KMS-11 (cell line): ENCODE measurements at regions not wholly inside any gene's neighbourhood (a gene's known extent, or its start where the extent isn't known, plus 50 kb on each side); places are given as distances from the start of the nearest gene placed in this dataset.

Source experiments
- H2AFZ ChIP-seq: fragments of 200-600 bp; sonication (generic); 2 replicates; pipeline ENCODE4 v1.6.1; 2016; ENCODE audit warnings: antibody characterized with exemption, mixed run types, low read depth
- H3K27ac ChIP-seq: fragments of 200-600 bp; sonication (generic); 2 replicates; pipeline ENCODE4 v1.6.1; 2016; ENCODE audit warnings: mild to moderate bottlenecking, mixed run types
- H3K27me3 ChIP-seq: fragments of 200-600 bp; sonication (generic); 2 replicates; pipeline ENCODE4 v1.6.1; 2017; ENCODE audit warnings: mild to moderate bottlenecking, low read depth, mixed run types, moderate library complexity; ENCODE audit not compliant: insufficient read depth
- H3K36me3 ChIP-seq: fragments of 200-600 bp; sonication (generic); 2 replicates; pipeline ENCODE4 v1.6.1; 2017; ENCODE audit warnings: mild to moderate bottlenecking, mixed run types; ENCODE audit not compliant: insufficient read depth
- H3K4me1 ChIP-seq: fragments of 200-600 bp; sonication (generic); 2 replicates; pipeline ENCODE4 v1.6.1; 2016; ENCODE audit warnings: mild to moderate bottlenecking, low read depth, mixed run types; ENCODE audit not compliant: poor library complexity, severe bottlenecking
- H3K4me2 ChIP-seq: fragments of 200-600 bp; sonication (generic); 2 replicates; pipeline ENCODE4 v1.7.0; 2016; ENCODE audit warnings: mild to moderate bottlenecking, mixed run types
- H3K4me3 ChIP-seq: fragments of 200-600 bp; sonication (generic); IDR thresholded peaks from 2 replicates; pipeline ENCODE4 v1.6.1; 2017; ENCODE audit warnings: low read depth, low read length, mixed read lengths; ENCODE audit not compliant: insufficient read depth
- H3K79me2 ChIP-seq: fragments of 200-600 bp; sonication (generic); 2 replicates; pipeline ENCODE4 v1.6.1; 2016; ENCODE audit warnings: low read depth, mixed run types; ENCODE audit not compliant: insufficient read depth
- H3K9ac ChIP-seq: fragments of 200-600 bp; sonication (generic); 2 replicates; pipeline ENCODE4 v1.6.1; 2016; ENCODE audit warnings: mild to moderate bottlenecking, mixed run types
- H4K20me1 ChIP-seq: fragments of 200-600 bp; sonication (generic); 2 replicates; pipeline ENCODE4 v1.6.1; 2016; ENCODE audit warnings: mild to moderate bottlenecking, mixed run types; ENCODE audit not compliant: insufficient read depth
- TF ChIP-seq, protein P1 (sequence below): fragments of 200-600 bp; sonication (generic); conservative IDR thresholded peaks from 2 replicates; pipeline ENCODE4 v1.6.1; 2017; ENCODE audit warnings: low read depth, mild to moderate bottlenecking, antibody characterized with exemption, low read length, moderate library complexity, mixed read lengths

DNA sequence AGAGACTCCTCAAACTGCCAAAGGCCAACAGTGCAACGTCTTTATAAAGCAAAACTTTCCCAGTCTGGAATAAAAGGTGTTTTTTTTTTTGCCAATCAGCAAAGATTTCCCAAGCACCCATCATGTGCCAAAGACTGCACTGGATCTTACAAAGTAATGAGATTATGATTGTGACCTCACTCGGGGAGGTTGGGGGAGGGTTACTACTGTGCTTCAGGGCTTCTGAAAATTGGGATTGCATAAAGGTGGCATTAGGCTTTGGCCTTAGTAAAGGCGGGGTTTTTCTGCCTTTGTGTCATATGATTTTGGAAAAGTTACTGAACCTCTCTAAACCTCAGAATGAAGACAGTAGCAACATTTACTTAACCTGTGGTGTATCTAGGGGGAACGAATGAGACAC is 233.8 kb downstream of the DACT1 start:
- TF ChIP-seq, protein P1, sequence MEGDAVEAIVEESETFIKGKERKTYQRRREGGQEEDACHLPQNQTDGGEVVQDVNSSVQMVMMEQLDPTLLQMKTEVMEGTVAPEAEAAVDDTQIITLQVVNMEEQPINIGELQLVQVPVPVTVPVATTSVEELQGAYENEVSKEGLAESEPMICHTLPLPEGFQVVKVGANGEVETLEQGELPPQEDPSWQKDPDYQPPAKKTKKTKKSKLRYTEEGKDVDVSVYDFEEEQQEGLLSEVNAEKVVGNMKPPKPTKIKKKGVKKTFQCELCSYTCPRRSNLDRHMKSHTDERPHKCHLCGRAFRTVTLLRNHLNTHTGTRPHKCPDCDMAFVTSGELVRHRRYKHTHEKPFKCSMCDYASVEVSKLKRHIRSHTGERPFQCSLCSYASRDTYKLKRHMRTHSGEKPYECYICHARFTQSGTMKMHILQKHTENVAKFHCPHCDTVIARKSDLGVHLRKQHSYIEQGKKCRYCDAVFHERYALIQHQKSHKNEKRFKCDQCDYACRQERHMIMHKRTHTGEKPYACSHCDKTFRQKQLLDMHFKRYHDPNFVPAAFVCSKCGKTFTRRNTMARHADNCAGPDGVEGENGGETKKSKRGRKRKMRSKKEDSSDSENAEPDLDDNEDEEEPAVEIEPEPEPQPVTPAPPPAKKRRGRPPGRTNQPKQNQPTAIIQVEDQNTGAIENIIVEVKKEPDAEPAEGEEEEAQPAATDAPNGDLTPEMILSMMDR = no peak
- Histone ChIP-seq H3K9ac (no peak overlapping the region), H3K4me3 (no peak overlapping the region), H3K27me3 (no peaks in the 10 kb centered on the region), H2AFZ (no peak overlapping the region), H3K4me1 (no peaks in the 10 kb centered on the region), H3K4me2 (no peak overlapping the region), H3K79me2 (no peaks in the 10 kb centered on the region), H3K27ac (no peak overlapping the region), H4K20me1 (no peaks in the 10 kb centered on the region), H3K36me3 (no peaks in the 10 kb centered on the region)

DNA sequence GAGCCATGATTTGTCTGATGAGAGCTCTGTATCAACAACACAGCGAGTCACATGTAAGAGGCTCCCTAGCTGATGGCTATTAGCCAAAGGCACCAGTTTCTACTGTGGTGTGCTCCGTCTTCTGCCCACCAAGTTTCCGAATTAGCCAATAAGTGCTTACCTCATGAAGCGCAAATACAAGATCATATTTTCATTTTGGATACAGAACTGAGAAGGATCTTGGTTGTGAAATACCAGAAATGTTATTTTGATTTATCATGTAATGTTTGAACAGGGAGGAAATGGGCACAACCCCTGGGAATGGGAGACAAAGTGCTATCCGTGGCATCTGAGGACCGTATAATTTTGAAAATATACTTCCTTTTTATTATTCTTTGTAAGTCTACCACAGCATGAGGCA is 234.3 kb downstream of the DACT1 start:
- Histone ChIP-seq H3K36me3 (no peaks in the 10 kb centered on the region), H3K27ac (no peak overlapping the region), H4K20me1 (no peaks in the 10 kb centered on the region), H2AFZ (no peak overlapping the region), H3K9ac (no peak overlapping the region), H3K27me3 (no peaks in the 10 kb centered on the region), H3K4me3 (no peak overlapping the region), H3K4me2 (no peak overlapping the region), H3K79me2 (no peaks in the 10 kb centered on the region), H3K4me1 (no peaks in the 10 kb centered on the region)
- TF ChIP-seq, protein P1 = no peak

DNA sequence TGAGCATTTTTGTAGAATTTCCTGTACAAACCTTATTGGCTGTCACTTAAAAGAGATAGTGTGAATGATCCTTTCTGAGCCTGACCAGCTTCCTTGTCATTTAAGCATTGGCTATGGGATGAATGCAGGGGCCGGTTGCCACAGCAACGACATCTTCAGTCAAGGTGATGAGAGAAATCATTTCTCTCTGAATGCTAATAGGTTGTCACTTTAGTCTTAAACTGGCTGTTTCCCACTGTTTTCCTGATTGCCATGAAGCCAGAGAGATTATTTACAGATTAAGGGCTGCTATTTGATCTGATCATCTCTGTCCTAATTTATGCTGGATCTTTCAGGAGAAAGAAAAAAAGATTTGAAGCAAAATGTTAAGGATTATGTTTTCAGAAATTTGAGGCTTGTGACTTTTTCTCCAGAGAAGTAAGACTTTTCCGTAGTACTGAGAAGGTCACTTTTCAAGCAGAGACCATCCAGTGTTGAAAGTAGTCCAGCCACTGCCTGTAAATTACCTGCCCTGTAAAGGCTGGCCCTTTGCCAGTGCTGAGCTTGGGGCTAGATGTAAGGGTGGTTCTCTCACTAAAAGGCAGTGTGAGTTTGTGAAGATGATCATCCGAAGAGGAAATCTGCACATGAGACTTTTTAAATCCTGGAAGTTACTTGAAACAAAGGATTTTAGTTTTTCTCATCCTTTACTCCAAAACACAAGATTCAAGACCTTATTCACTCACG is 235.6 kb downstream of the DACT1 start:
- no peak overlapping the region for H3K9ac ChIP-seq
- no peaks in the 10 kb centered on the region for H3K4me1 ChIP-seq
- H3K79me2 ChIP-seq = no peaks in the 10 kb centered on the region
- H3K4me3 ChIP-seq = no peak overlapping the region
- no peaks in the 10 kb centered on the region for H4K20me1 ChIP-seq
- no peak overlapping the region for H2AFZ ChIP-seq
- H3K36me3 ChIP-seq = no peaks in the 10 kb centered on the region
- no peak overlapping the region for H3K27ac ChIP-seq
- H3K4me2 ChIP-seq = no peak overlapping the region
- H3K27me3 ChIP-seq = no peaks in the 10 kb centered on the region
- TF ChIP-seq, protein P1 = no peak

DNA sequence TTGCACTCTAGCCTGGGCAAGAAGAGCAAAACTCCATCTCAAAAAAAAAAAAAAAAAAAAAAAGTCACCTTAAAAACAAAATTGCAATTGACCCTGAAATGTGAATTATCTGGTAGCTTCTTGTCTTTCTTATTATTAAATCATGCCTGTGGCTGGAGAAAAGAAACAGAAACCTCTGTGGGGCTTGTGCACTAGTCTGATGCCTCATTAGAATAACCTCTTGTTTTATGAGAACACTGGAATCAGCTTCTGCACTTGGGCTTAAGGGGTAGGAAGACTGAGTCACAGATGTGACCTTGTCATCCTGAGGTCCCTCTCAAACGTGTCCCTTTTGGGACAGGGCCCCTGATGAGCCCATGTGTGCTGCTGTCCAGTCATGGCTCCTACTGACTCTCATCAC is 237.9 kb downstream of the DACT1 start:
- Histone ChIP-seq H4K20me1 (no peaks in the 10 kb centered on the region), H3K79me2 (no peaks in the 10 kb centered on the region), H3K9ac (no peak overlapping the region), H3K4me3 (no peak overlapping the region), H3K27me3 (no peaks in the 10 kb centered on the region), H2AFZ (no peak overlapping the region), H3K4me1 (no peaks in the 10 kb centered on the region), H3K4me2 (no peak overlapping the region), H3K27ac (no peak overlapping the region), H3K36me3 (no peaks in the 10 kb centered on the region)
- TF ChIP-seq, protein P1 = no peak
